ENCODE measurements at regions not wholly inside any gene's neighbourhood (a gene's known extent, or its start where the extent isn't known, plus 50 kb on each side); places are given as distances from the start of the nearest gene placed in this dataset.

DNA sequence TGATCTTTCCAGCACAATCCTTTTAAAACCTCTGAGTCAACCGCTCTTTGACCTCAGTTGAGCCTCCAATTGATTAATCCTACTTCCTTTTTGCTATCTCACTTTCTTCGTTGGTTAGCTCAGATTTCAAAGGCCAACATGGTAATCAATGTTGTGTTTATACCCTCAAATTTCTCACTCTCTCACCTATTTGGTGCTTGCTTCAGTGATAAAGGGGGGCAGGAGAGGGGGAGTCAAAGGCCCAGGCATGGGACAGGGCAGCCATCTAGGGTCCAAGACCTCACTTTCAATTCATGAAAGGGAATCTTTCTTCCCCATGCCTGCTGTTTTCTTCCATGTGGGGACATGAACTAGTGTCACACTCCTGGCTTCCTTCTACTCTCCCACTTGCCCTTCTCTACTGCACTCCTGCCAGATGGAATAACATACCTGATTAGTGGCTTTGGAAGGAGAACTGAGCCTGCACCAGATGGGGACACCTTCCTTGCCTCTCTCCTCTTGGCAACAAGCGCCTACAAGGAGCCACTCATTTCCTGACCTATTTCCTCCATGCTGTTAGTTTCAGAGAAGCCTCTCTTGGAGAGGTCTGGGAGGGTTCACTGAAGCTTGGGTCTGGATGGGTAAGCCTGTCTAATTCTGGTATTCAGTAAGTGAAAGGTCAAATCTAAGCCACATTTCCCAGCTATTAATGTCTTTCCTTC is 73.3 kb upstream of the ARHGAP29 start (continued):
- TF ChIP-seq, protein P1, sequence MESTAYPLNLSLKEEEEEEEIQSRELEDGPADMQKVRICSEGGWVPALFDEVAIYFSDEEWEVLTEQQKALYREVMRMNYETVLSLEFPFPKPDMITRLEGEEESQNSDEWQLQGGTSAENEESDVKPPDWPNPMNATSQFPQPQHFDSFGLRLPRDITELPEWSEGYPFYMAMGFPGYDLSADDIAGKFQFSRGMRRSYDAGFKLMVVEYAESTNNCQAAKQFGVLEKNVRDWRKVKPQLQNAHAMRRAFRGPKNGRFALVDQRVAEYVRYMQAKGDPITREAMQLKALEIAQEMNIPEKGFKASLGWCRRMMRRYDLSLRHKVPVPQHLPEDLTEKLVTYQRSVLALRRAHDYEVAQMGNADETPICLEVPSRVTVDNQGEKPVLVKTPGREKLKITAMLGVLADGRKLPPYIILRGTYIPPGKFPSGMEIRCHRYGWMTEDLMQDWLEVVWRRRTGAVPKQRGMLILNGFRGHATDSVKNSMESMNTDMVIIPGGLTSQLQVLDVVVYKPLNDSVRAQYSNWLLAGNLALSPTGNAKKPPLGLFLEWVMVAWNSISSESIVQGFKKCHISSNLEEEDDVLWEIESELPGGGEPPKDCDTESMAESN (CRISPR knock-in tag; conservative IDR thresholded peaks at IDR 0.05) = 0 out of 2 replicates have a peak, but pooled peaks have one; percentile 41
- no peak for TF ChIP-seq ZNF33B (CRISPR knock-in tag; IDR thresholded peaks at IDR 0.05)
- TF ChIP-seq, protein P2, sequence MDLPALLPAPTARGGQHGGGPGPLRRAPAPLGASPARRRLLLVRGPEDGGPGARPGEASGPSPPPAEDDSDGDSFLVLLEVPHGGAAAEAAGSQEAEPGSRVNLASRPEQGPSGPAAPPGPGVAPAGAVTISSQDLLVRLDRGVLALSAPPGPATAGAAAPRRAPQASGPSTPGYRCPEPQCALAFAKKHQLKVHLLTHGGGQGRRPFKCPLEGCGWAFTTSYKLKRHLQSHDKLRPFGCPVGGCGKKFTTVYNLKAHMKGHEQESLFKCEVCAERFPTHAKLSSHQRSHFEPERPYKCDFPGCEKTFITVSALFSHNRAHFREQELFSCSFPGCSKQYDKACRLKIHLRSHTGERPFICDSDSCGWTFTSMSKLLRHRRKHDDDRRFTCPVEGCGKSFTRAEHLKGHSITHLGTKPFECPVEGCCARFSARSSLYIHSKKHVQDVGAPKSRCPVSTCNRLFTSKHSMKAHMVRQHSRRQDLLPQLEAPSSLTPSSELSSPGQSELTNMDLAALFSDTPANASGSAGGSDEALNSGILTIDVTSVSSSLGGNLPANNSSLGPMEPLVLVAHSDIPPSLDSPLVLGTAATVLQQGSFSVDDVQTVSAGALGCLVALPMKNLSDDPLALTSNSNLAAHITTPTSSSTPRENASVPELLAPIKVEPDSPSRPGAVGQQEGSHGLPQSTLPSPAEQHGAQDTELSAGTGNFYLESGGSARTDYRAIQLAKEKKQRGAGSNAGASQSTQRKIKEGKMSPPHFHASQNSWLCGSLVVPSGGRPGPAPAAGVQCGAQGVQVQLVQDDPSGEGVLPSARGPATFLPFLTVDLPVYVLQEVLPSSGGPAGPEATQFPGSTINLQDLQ (CRISPR knock-in tag; IDR thresholded peaks at IDR 0.05) = no peak
- TF ChIP-seq ZNF253 (CRISPR knock-in tag; IDR thresholded peaks at IDR 0.05; ENCODE audit: borderline replicate concordance) = no peak
- TF ChIP-seq NR2F2 (IDR thresholded peaks at IDR 0.05; ENCODE audit: borderline replicate concordance, low read depth) = peak; percentile 83
- TF ChIP-seq BHLHE40 (IDR thresholded peaks at IDR 0.05; ENCODE audit: low read length) = no peak
- TF ChIP-seq, protein P3, sequence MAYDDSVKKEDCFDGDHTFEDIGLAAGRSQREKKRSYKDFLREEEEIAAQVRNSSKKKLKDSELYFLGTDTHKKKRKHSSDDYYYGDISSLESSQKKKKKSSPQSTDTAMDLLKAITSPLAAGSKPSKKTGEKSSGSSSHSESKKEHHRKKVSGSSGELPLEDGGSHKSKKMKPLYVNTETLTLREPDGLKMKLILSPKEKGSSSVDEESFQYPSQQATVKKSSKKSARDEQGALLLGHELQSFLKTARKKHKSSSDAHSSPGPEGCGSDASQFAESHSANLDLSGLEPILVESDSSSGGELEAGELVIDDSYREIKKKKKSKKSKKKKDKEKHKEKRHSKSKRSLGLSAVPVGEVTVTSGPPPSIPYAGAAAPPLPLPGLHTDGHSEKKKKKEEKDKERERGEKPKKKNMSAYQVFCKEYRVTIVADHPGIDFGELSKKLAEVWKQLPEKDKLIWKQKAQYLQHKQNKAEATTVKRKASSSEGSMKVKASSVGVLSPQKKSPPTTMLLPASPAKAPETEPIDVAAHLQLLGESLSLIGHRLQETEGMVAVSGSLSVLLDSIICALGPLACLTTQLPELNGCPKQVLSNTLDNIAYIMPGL (CRISPR knock-in tag; IDR thresholded peaks at IDR 0.05; ENCODE audit: borderline replicate concordance in 1 of 2, low read depth in 1 of 2) = 0 out of 4 replicates have a peak, but pooled peaks of 1 of the 2 experiments have one; percentile 17
- TF ChIP-seq, protein P4, sequence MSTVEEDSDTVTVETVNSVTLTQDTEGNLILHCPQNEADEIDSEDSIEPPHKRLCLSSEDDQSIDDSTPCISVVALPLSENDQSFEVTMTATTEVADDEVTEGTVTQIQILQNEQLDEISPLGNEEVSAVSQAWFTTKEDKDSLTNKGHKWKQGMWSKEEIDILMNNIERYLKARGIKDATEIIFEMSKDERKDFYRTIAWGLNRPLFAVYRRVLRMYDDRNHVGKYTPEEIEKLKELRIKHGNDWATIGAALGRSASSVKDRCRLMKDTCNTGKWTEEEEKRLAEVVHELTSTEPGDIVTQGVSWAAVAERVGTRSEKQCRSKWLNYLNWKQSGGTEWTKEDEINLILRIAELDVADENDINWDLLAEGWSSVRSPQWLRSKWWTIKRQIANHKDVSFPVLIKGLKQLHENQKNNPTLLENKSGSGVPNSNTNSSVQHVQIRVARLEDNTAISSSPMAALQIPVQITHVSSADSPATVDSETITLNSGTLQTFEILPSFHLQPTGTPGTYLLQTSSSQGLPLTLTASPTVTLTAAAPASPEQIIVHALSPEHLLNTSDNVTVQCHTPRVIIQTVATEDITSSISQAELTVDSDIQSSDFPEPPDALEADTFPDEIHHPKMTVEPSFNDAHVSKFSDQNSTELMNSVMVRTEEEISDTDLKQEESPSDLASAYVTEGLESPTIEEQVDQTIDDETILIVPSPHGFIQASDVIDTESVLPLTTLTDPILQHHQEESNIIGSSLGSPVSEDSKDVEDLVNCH (CRISPR knock-in tag; IDR thresholded peaks at IDR 0.05) = no peak
- TF ChIP-seq, protein P5, sequence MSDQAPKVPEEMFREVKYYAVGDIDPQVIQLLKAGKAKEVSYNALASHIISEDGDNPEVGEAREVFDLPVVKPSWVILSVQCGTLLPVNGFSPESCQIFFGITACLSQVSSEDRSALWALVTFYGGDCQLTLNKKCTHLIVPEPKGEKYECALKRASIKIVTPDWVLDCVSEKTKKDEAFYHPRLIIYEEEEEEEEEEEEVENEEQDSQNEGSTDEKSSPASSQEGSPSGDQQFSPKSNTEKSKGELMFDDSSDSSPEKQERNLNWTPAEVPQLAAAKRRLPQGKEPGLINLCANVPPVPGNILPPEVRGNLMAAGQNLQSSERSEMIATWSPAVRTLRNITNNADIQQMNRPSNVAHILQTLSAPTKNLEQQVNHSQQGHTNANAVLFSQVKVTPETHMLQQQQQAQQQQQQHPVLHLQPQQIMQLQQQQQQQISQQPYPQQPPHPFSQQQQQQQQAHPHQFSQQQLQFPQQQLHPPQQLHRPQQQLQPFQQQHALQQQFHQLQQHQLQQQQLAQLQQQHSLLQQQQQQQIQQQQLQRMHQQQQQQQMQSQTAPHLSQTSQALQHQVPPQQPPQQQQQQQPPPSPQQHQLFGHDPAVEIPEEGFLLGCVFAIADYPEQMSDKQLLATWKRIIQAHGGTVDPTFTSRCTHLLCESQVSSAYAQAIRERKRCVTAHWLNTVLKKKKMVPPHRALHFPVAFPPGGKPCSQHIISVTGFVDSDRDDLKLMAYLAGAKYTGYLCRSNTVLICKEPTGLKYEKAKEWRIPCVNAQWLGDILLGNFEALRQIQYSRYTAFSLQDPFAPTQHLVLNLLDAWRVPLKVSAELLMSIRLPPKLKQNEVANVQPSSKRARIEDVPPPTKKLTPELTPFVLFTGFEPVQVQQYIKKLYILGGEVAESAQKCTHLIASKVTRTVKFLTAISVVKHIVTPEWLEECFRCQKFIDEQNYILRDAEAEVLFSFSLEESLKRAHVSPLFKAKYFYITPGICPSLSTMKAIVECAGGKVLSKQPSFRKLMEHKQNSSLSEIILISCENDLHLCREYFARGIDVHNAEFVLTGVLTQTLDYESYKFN (CRISPR knock-in tag; conservative IDR thresholded peaks at IDR 0.05) = peak; percentile 96
- no peak for TF ChIP-seq CREB1 (IDR thresholded peaks at IDR 0.05)
- TF ChIP-seq CREB1 (CRISPR knock-in tag; IDR thresholded peaks at IDR 0.05) = 0 out of 2 replicates have a peak, but pooled peaks have one; percentile 25
- TF ChIP-seq ZNF44 (CRISPR knock-in tag; IDR thresholded peaks at IDR 0.05) = no peak
- TF ChIP-seq IKZF4 (CRISPR knock-in tag; IDR thresholded peaks at IDR 0.05; ENCODE audit: borderline replicate concordance, low read depth, not compliant biosample characterization) = no peak
- peak; percentile 9 for TF ChIP-seq YY1 (IDR thresholded peaks at IDR 0.05; ENCODE audit: insufficient read depth, insufficient replicate concordance, low read depth, low read length)
- peak; percentile 33 for TF ChIP-seq CBX1 (IDR thresholded peaks at IDR 0.05; ENCODE audit: low read depth)
- TF ChIP-seq PHB2 (IDR thresholded peaks at IDR 0.05; ENCODE audit: partially characterized antibody) = no peak

Measured in HepG2 (cell line).